ENCODE measurements at regions not wholly inside any gene's neighbourhood (a gene's known extent, or its start where the extent isn't known, plus 50 kb on each side); places are given as distances from the start of the nearest gene placed in this dataset.

DNA sequence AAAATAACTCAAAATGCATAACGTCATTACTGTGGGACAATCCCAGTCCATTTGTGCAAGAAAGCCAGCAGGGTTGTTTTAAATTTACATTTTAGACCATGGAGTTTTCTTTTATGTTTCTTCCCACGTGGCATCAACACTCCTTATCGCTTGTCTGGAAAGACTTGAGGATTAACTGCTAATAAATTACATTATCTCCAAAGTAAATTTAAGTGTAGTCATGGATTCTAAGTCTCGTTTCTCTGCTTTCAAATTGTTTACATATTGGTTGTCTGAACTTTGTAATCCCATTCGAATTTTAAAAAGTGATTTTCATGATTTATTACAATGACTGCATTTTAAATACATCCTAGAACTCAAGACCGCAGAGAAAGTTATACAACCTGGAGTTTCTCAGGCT lies 119.3 kb upstream of the ADAMTS5 start:
- H3K4me3 Mint-ChIP-seq (ENCODE audit: unreplicated experiment), result no peak overlapping the region
- H3K4me1 Mint-ChIP-seq (ENCODE audit: low read depth, unreplicated experiment), result peaks cover 2% of the 10 kb centered on the region
- peaks cover 2% of the 10 kb centered on the region for H3K27me3 Mint-ChIP-seq (ENCODE audit: unreplicated experiment)
- H3K36me3 Mint-ChIP-seq (ENCODE audit: unreplicated experiment), result no peaks in the 10 kb centered on the region
- TF ChIP-seq, protein P1, sequence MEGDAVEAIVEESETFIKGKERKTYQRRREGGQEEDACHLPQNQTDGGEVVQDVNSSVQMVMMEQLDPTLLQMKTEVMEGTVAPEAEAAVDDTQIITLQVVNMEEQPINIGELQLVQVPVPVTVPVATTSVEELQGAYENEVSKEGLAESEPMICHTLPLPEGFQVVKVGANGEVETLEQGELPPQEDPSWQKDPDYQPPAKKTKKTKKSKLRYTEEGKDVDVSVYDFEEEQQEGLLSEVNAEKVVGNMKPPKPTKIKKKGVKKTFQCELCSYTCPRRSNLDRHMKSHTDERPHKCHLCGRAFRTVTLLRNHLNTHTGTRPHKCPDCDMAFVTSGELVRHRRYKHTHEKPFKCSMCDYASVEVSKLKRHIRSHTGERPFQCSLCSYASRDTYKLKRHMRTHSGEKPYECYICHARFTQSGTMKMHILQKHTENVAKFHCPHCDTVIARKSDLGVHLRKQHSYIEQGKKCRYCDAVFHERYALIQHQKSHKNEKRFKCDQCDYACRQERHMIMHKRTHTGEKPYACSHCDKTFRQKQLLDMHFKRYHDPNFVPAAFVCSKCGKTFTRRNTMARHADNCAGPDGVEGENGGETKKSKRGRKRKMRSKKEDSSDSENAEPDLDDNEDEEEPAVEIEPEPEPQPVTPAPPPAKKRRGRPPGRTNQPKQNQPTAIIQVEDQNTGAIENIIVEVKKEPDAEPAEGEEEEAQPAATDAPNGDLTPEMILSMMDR (IDR thresholded peaks at IDR 0.05; ENCODE audit: partially characterized antibody, unreplicated experiment), result no peak
- no peak overlapping the region for H3K27ac Mint-ChIP-seq (ENCODE audit: unreplicated experiment)
- H3K9me3 Mint-ChIP-seq (ENCODE audit: unreplicated experiment), result peaks cover 3% of the 10 kb centered on the region
- no peak for DNase-seq

- peaks cover 2% of the 10 kb centered on the region for H3K4me1 Mint-ChIP-seq (ENCODE audit: low read depth, unreplicated experiment)
- H3K27me3 Mint-ChIP-seq (ENCODE audit: unreplicated experiment), result peaks cover 4% of the 10 kb centered on the region
- TF ChIP-seq, protein P1 (IDR thresholded peaks at IDR 0.05; ENCODE audit: partially characterized antibody, unreplicated experiment), result no peak
- peaks cover 3% of the 10 kb centered on the region for H3K9me3 Mint-ChIP-seq (ENCODE audit: unreplicated experiment)
- no peaks in the 10 kb centered on the region for H3K36me3 Mint-ChIP-seq (ENCODE audit: unreplicated experiment)
- H3K27ac Mint-ChIP-seq (ENCODE audit: unreplicated experiment), result no peak overlapping the region
- no peak overlapping the region for H3K4me3 Mint-ChIP-seq (ENCODE audit: unreplicated experiment)
- no peak for DNase-seq
Observed at GRCh38 chr21:27085387-27085786, 118.5 kb upstream of the ADAMTS5 start.

GRCh38 chr21:27083144-27083543 lies 116.3 kb upstream of the ADAMTS5 start:
- Mint-ChIP-seq H3K4me1 (ENCODE audit: low read depth, unreplicated experiment) (peaks cover 7% of the 10 kb centered on the region), H3K4me3 (ENCODE audit: unreplicated experiment) (no peak overlapping the region), H3K9me3 (ENCODE audit: unreplicated experiment) (peaks cover 3% of the 10 kb centered on the region), H3K27ac (ENCODE audit: unreplicated experiment) (no peak overlapping the region), H3K27me3 (ENCODE audit: unreplicated experiment) (peaks cover 4% of the 10 kb centered on the region), H3K36me3 (ENCODE audit: unreplicated experiment) (no peaks in the 10 kb centered on the region)
- no peak for DNase-seq
- TF ChIP-seq, protein P1 (IDR thresholded peaks at IDR 0.05; ENCODE audit: partially characterized antibody, unreplicated experiment), result no peak

- TF ChIP-seq, protein P1 (IDR thresholded peaks at IDR 0.05; ENCODE audit: partially characterized antibody, unreplicated experiment), result no peak
- H3K4me1 Mint-ChIP-seq (ENCODE audit: low read depth, unreplicated experiment), result peaks cover 8% of the 10 kb centered on the region
- H3K36me3 Mint-ChIP-seq (ENCODE audit: unreplicated experiment), result no peaks in the 10 kb centered on the region
- H3K4me3 Mint-ChIP-seq (ENCODE audit: unreplicated experiment), result no peak overlapping the region
- DNase-seq, result no peak
- no peak overlapping the region for H3K27ac Mint-ChIP-seq (ENCODE audit: unreplicated experiment)
- H3K27me3 Mint-ChIP-seq (ENCODE audit: unreplicated experiment), result peaks cover 4% of the 10 kb centered on the region
- peaks cover 3% of the 10 kb centered on the region for H3K9me3 Mint-ChIP-seq (ENCODE audit: unreplicated experiment)
Observed at GRCh38 chr21:27082431-27083010, 115.6 kb upstream of the ADAMTS5 start.

DNA sequence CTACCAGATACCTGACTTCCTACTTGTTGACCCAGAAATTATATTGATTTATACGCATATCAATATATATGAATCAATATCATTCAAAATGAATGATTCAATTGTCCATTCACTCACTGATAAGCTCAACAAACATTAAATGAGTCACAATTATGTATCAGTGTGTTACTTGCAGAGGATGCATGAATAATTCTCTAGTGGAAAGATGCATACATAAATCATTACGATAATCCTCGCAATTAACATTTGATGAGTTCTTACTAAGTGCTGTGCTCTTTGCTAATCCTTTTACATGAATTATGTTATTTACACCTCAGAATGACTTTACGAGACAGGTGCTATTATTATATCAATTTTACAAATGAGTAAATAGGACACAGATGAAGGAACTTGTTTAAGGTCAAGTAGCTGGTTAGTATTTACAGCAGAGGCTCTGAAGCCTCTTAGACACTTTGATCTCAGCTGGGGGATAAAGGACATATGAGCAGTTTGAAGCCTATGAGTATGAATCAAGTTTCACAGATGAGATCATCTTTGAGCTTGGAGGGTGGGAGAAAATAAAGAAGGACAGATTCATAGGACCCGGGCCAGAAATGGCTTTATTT lies 112.8 kb upstream of the ADAMTS5 start:
- Mint-ChIP-seq H3K36me3 (ENCODE audit: unreplicated experiment) (no peaks in the 10 kb centered on the region), H3K4me1 (ENCODE audit: low read depth, unreplicated experiment) (peaks cover 10% of the 10 kb centered on the region), H3K27ac (ENCODE audit: unreplicated experiment) (peak overlapping the region; percentile 0), H3K27me3 (ENCODE audit: unreplicated experiment) (peaks cover 4% of the 10 kb centered on the region), H3K9me3 (ENCODE audit: unreplicated experiment) (peaks cover 2% of the 10 kb centered on the region), H3K4me3 (ENCODE audit: unreplicated experiment) (no peak overlapping the region)
- TF ChIP-seq, protein P1 (IDR thresholded peaks at IDR 0.05; ENCODE audit: partially characterized antibody, unreplicated experiment), result no peak
- DNase-seq, result no peak
